Ammon's horn (tissue), 1 donor: ENCODE measurements at regions not wholly inside any gene's neighbourhood (a gene's known extent, or its start where the extent isn't known, plus 50 kb on each side); places are given as distances from the start of the nearest gene placed in this dataset.
"Not testable (repeated sequence)": the region's sequence is repeated elsewhere in the genome, so short reads cannot be mapped to it uniquely, and the experiment has no call there.

Experiments
- DNase-seq: peaks from one replicate; pipeline ENCODE4 v3.0.0-alpha.2; 2016; ENCODE audit warnings: low spot score

GRCh38 chr2:49804111-49804510, 649.8 kb upstream of the FSHR start:
- DNase-seq, result no peak

- DNase-seq, result no peak
Measured at GRCh38 chr2:49801898-49802450, 647.7 kb upstream of the FSHR start.

- DNase-seq, result no peak
Measured at GRCh38 chr2:49798570-49798969, 644.3 kb upstream of the FSHR start.

GRCh38 chr2:49796266-49796665, 642.0 kb upstream of the FSHR start:
- no peak for DNase-seq

GRCh38 chr2:49794396-49794795, 640.1 kb upstream of the FSHR start:
- no peak for DNase-seq

GRCh38 chr2:49788300-49788699, 634.0 kb upstream of the FSHR start:
- no peak for DNase-seq

- no peak for DNase-seq
Measured at GRCh38 chr2:49780949-49781348, 626.6 kb upstream of the FSHR start.

- no peak for DNase-seq
Measured at GRCh38 chr2:49772299-49772970, 618.1 kb upstream of the FSHR start.

GRCh38 chr2:49770919-49771318, 616.6 kb upstream of the FSHR start:
- peak; percentile 54 for DNase-seq

- DNase-seq, result no peak
Measured at GRCh38 chr2:49767316-49767715, 613.0 kb upstream of the FSHR start.

GRCh38 chr2:49755777-49756176, 601.5 kb upstream of the FSHR start:
- no peak for DNase-seq

GRCh38 chr2:49754381-49754780, 600.1 kb upstream of the FSHR start:
- DNase-seq, result no peak

- no peak for DNase-seq
Measured at GRCh38 chr2:49753344-49753985, 599.1 kb upstream of the FSHR start.

GRCh38 chr2:49737606-49738005, 583.3 kb upstream of the FSHR start:
- DNase-seq, result no peak

GRCh38 chr2:49732924-49733323, 578.6 kb upstream of the FSHR start:
- not testable (repeated sequence) for DNase-seq

- DNase-seq, result no peak
Measured at GRCh38 chr2:49719241-49719640, 564.9 kb upstream of the FSHR start.

GRCh38 chr2:49715597-49715996, 561.3 kb upstream of the FSHR start:
- DNase-seq, result no peak

GRCh38 chr2:49714454-49714853, 560.1 kb upstream of the FSHR start:
- DNase-seq, result no peak

GRCh38 chr2:49702740-49703139, 548.4 kb upstream of the FSHR start:
- no peak for DNase-seq

GRCh38 chr2:49693961-49694360, 539.6 kb upstream of the FSHR start:
- no peak for DNase-seq

- not testable (repeated sequence) for DNase-seq
Measured at GRCh38 chr2:49692022-49692421, 537.7 kb upstream of the FSHR start.

- peak; percentile 9 for DNase-seq
Measured at GRCh38 chr2:49687918-49688317, 533.6 kb upstream of the FSHR start.

- no peak for DNase-seq
Measured at GRCh38 chr2:49686897-49687442, 532.7 kb upstream of the FSHR start.
